ENCODE measurements at regions not wholly inside any gene's neighbourhood (a gene's known extent, or its start where the extent isn't known, plus 50 kb on each side); places are given as distances from the start of the nearest gene placed in this dataset.
"Not testable (repeated sequence)": the region's sequence is repeated elsewhere in the genome, so short reads cannot be mapped to it uniquely, and the experiment has no call there.

- not testable (repeated sequence) for TF ChIP-seq ZNF274 (IDR thresholded peaks at IDR 0.05; ENCODE audit: insufficient read depth, insufficient read length); NR2C2 (IDR thresholded peaks at IDR 0.05; ENCODE audit: borderline replicate concordance, control insufficient read depth, insufficient read length, low read depth); BCL11A (IDR thresholded peaks at IDR 0.05; ENCODE audit: low read depth, low read length); ZNF384 (IDR thresholded peaks at IDR 0.05; ENCODE audit: borderline replicate concordance, low read depth, low read length); TAF1 (IDR thresholded peaks at IDR 0.05; ENCODE audit: borderline replicate concordance, low read depth, low read length); ETV6 (conservative IDR thresholded peaks at IDR 0.05 in 1 of 2, IDR thresholded peaks at IDR 0.05 in 1 of 2; ENCODE audit: borderline replicate concordance in 1 of 2, low read depth in 1 of 2); JUND (IDR thresholded peaks at IDR 0.05; ENCODE audit: low read depth, low read length); TCF7 (IDR thresholded peaks at IDR 0.05; ENCODE audit: borderline replicate concordance); CTCF (IDR thresholded peaks at IDR 0.05 in 2 of 3, conservative IDR thresholded peaks at IDR 0.05 in 1 of 3; ENCODE audit: control insufficient read depth in 2 of 3, extremely low read depth in 1 of 3, insufficient read depth in 1 of 3, low read depth in 3 of 3, low read length in 3 of 3); POLR2A (IDR thresholded peaks at IDR 0.05; ENCODE audit: low read depth, low read length); KAT2A (conservative IDR thresholded peaks at IDR 0.05; ENCODE audit: control insufficient read depth, low read depth, low read length); SMAD5 (IDR thresholded peaks at IDR 0.05; ENCODE audit: low read depth)
These were observed 240.3 kb upstream of the NPAP1 start for GRCh38 chr15:24435075-24435820.

Data from GM12878 (cell line).